Nephron (organoid): ENCODE measurements at regions not wholly inside any gene's neighbourhood (a gene's known extent, or its start where the extent isn't known, plus 50 kb on each side); places are given as distances from the start of the nearest gene placed in this dataset.

Experiments
- H3K27ac Mint-ChIP-seq, 3 experiments: 2 replicates each; pipeline ENCODE4 v1.8.0; 2020; ENCODE audit warnings: mixed read lengths in 3 of 3, mild to moderate bottlenecking in 2 of 3, moderate library complexity in 1 of 3
- H3K27me3 Mint-ChIP-seq: 2 replicates; pipeline ENCODE4 v1.8.0; 2021; ENCODE audit warnings: low read depth, mild to moderate bottlenecking, moderate library complexity, mixed read lengths
- H3K36me3 Mint-ChIP-seq: 2 replicates; pipeline ENCODE4 v1.8.0; 2020; ENCODE audit warnings: low read depth, mixed read lengths
- H3K4me1 Mint-ChIP-seq: 2 replicates; pipeline ENCODE4 v1.8.0; 2020; ENCODE audit warnings: mixed read lengths
- H3K4me3 Mint-ChIP-seq, 3 experiments: 2 replicates each; pipeline ENCODE4 v1.8.0; 2020; ENCODE audit warnings: mild to moderate bottlenecking in 3 of 3, mixed read lengths in 3 of 3, moderate library complexity in 2 of 3
- H3K9me3 Mint-ChIP-seq: 2 replicates; pipeline ENCODE4 v1.8.0; 2020; ENCODE audit warnings: mixed read lengths
- TF ChIP-seq, protein P1 (sequence below), 3 experiments: fragments of 200-600 bp; sonication (generic); IDR thresholded peaks; one replicate each; pipeline ENCODE4 v1.5.0; 2021; ENCODE audit warnings: antibody characterized with exemption in 3 of 3; ENCODE audit not compliant: unreplicated experiment in 3 of 3

DNA sequence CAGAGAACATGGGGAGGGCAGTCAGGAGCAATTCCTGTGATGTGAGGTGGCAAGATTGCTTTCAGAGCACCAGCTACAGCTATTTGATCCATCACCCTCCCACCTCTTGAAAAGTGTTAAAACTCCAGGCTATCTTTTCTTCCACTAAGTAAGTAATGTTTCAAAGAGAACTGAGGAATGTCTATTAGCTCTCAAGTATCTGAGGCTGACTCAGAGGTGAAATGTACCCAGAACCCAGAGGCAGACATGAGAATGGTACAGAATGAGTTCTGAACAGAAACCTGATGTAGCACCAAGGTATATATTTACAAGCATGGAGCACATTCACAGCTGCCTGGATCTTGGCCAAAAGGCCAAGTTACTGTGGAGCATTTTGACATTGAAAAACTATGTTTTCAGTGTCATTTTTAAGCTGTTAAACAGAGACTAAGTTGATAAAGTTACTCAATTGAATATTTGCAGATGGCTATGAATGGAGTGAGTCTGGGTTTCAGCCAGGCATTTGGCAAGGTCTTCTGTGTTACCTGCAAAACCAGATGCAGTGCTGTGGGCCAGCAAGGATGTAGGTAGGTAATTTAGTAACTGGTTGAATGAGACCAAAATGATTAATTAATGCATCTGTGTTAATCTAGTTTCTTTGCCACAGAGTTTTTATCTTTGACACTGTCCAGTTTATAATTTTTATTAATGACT, 227.7 kb upstream of the CD96 start:
- Mint-ChIP-seq H3K36me3 (no peaks in the 10 kb centered on the region), H3K27ac (peak overlapping the region in 2 of 3 experiments; percentile 42 to 72), H3K4me3 (no peak overlapping the region), H3K4me1 (peaks cover 25% of the 10 kb centered on the region), H3K9me3 (no peaks in the 10 kb centered on the region), H3K27me3 (no peaks in the 10 kb centered on the region)
- TF ChIP-seq, protein P1, sequence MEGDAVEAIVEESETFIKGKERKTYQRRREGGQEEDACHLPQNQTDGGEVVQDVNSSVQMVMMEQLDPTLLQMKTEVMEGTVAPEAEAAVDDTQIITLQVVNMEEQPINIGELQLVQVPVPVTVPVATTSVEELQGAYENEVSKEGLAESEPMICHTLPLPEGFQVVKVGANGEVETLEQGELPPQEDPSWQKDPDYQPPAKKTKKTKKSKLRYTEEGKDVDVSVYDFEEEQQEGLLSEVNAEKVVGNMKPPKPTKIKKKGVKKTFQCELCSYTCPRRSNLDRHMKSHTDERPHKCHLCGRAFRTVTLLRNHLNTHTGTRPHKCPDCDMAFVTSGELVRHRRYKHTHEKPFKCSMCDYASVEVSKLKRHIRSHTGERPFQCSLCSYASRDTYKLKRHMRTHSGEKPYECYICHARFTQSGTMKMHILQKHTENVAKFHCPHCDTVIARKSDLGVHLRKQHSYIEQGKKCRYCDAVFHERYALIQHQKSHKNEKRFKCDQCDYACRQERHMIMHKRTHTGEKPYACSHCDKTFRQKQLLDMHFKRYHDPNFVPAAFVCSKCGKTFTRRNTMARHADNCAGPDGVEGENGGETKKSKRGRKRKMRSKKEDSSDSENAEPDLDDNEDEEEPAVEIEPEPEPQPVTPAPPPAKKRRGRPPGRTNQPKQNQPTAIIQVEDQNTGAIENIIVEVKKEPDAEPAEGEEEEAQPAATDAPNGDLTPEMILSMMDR (IDR thresholded peaks at IDR 0.05; ENCODE audit: unreplicated experiment in 3 of 3) = no peak

DNA sequence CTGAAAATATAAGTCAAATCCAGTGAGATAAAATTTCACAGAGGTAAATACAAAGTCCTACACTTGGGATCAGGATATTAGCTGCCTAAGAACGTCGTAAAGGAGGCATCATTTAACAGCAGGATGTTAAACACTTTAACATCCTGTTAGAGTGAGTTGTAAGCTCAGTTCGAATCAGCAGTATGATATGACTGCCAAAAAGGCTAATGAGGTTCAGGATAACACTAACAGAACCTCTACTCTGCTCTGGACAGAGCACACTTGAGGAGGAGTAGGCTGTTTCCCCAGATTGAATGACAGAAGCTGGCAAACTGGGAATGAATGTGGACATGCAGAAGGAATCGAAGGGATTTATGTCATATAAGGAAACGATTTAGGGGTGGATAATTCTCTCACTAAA, 227.1 kb upstream of the CD96 start:
- no peaks in the 10 kb centered on the region for H3K27me3 Mint-ChIP-seq
- H3K36me3 Mint-ChIP-seq = no peaks in the 10 kb centered on the region
- H3K4me3 Mint-ChIP-seq = no peak overlapping the region
- TF ChIP-seq, protein P1 (IDR thresholded peaks at IDR 0.05; ENCODE audit: unreplicated experiment in 3 of 3) = no peak
- H3K4me1 Mint-ChIP-seq = peaks cover 27% of the 10 kb centered on the region
- no peak overlapping the region for H3K27ac Mint-ChIP-seq
- no peaks in the 10 kb centered on the region for H3K9me3 Mint-ChIP-seq

DNA sequence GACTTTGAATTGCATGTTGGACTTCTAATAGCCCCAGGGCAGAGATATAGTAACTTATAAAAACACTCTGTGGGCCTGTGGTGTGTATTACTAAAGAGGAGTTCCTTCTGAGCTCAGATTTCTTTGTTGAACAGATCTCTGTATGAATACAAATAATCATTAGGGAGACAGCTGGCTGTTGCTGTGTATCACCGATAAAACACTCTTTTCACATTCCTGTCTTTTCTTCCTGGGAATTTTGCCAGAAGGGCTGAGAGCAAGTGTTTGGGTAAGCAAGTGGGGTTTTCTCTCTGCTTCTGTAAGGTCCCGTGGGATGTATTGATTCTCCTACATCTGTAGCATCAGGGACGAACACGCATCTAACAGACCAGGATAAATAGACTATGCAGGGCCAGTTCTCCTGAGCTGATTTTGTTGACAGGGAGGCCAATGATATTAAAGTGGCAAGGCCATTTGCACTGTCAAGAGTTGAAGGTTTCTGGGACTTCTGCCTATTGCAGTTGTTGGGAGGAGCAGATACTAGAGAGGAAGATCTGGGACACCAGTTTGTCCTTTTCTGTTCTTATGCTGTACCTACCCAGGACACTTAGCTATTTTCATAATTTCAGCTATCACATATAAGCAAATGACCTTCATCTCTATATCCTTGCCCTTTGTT, 225.9 kb upstream of the CD96 start:
- TF ChIP-seq, protein P1 (IDR thresholded peaks at IDR 0.05; ENCODE audit: unreplicated experiment in 3 of 3) = no peak
- peaks cover 37% of the 10 kb centered on the region for H3K4me1 Mint-ChIP-seq
- H3K9me3 Mint-ChIP-seq = no peaks in the 10 kb centered on the region
- H3K27ac Mint-ChIP-seq = no peak overlapping the region
- H3K27me3 Mint-ChIP-seq = no peaks in the 10 kb centered on the region
- H3K4me3 Mint-ChIP-seq = no peak overlapping the region
- no peaks in the 10 kb centered on the region for H3K36me3 Mint-ChIP-seq

DNA sequence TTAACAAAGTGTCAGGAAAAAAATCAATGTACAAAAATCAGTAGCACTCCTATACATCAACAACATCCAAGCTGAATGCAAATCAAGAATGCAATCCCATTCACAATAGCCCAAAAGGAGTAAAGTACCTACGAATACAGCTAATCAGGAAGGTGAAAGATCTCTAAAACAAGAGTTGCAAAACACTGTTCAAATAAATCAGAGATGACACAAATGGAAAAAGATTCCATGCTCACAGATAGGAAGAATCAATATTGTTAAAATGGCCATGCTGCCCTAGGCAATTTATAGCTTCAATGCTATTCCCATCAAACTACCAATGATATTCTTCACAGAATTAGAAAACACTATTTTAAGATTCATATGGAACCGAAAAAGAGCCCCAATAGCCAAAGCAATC, 223.7 kb upstream of the CD96 start:
- Mint-ChIP-seq H3K9me3 (no peaks in the 10 kb centered on the region), H3K36me3 (no peaks in the 10 kb centered on the region), H3K4me1 (peaks cover 43% of the 10 kb centered on the region), H3K4me3 (no peak overlapping the region), H3K27ac (no peak overlapping the region), H3K27me3 (no peaks in the 10 kb centered on the region)
- TF ChIP-seq, protein P1 (IDR thresholded peaks at IDR 0.05; ENCODE audit: unreplicated experiment in 3 of 3) = no peak

DNA sequence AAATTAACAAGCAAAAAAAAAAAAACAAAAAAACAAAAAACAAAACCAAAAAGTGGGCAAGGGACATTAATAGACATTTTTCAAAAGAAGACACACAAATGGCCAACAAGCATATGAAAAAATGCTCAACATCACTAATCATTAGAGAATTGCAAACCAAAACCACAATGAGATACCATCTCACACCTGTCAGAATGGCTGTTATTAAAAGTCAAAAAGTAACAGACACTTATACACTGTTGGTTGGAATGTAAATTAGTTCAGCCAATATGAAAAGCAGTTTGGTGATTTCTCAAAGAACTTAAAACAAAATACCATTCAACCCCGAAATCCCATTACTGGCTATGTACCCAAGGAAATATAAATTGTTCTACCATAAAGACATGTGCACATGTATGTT, 222.4 kb upstream of the CD96 start:
- H3K4me1 Mint-ChIP-seq = peaks cover 50% of the 10 kb centered on the region
- H3K9me3 Mint-ChIP-seq = no peaks in the 10 kb centered on the region
- no peaks in the 10 kb centered on the region for H3K36me3 Mint-ChIP-seq
- TF ChIP-seq, protein P1 (IDR thresholded peaks at IDR 0.05; ENCODE audit: unreplicated experiment in 3 of 3) = no peak
- no peak overlapping the region for H3K27ac Mint-ChIP-seq
- H3K27me3 Mint-ChIP-seq = no peaks in the 10 kb centered on the region
- no peak overlapping the region for H3K4me3 Mint-ChIP-seq

DNA sequence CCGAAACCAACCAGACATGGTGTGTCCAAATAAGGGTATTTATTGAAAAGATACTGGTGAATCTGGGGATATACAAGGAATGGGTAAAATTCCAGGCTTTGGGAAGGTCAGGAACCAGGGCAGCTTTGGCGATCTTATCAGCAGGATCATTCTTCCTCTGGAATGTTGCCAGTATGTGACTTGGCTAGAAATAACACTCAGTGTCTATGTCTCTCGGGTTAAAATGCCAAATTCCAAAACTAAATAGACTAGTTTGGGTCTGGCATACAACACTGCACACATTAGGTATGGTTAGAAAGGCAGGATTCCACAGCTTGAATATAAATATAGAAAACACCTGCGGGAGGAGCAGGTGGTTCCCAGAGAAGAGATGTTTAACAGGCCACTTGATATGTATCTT, 220.2 kb upstream of the CD96 start:
- Mint-ChIP-seq H3K36me3 (no peaks in the 10 kb centered on the region), H3K9me3 (no peaks in the 10 kb centered on the region), H3K4me1 (peaks cover 68% of the 10 kb centered on the region), H3K4me3 (no peak overlapping the region), H3K27ac (peak overlapping the region; percentile 69 to 71 (median 69)), H3K27me3 (no peaks in the 10 kb centered on the region)
- TF ChIP-seq, protein P1 (IDR thresholded peaks at IDR 0.05; ENCODE audit: unreplicated experiment in 3 of 3) = no peak
